HCT116 (cell line): ENCODE measurements at regions not wholly inside any gene's neighbourhood (a gene's known extent, or its start where the extent isn't known, plus 50 kb on each side); places are given as distances from the start of the nearest gene placed in this dataset.

Experiments
- ATAC-seq: fragments of 200-7000 bp; cut with Tn5 transposase; 2 replicates; pipeline ENCODE4 v1.9.1; 2020; ENCODE audit warnings: mild to moderate bottlenecking, moderate library complexity
- BruUV-seq: library from RNA; stranded (reverse); fragments of 400-500 nt; replicated peaks from 2 replicates; lab custom pipeline; 2021; lab: Mats Ljungman, UMichigan
- CTCF ChIA-PET: fragments of 300-600 bp; sonication (Branson Sonifier 250); formaldehyde crosslinking; loops from one replicate; lab custom pipeline; 2021; ENCODE audit warnings: antibody characterized with exemption; lab: Charles Lee
- POLR2A ChIA-PET: fragments of 300-600, 350-600 bp; sonication (Branson Sonifier 250); formaldehyde crosslinking; loops from one replicate; lab custom pipeline; 2021; ENCODE audit warnings: antibody characterized with exemption; lab: Charles Lee
- RAD21 ChIA-PET, 2 experiments: fragments of 300-600 bp; sonication (Branson Sonifier 250); formaldehyde crosslinking; loops; one replicate each; lab custom pipeline; 2023; ENCODE audit warnings: low total read pairs in 2 of 2; ENCODE audit not compliant: uncharacterized antibody in 2 of 2, unreplicated experiment in 2 of 2, low non-redundant PET in 1 of 2; lab: Charles Lee
- DNase-seq: peaks from one replicate; pipeline ENCODE4 v3.0.0-alpha.2; 2010; ENCODE audit warnings: low read depth, low spot score
- H2AFZ ChIP-seq: fragments of 200-600 bp; shearing (Covaris generic), sonication (generic); 2 replicates; pipeline ENCODE4 v1.6.1; 2017; ENCODE audit warnings: low read depth, mixed run types, mixed read lengths, antibody characterized with exemption, low read length; ENCODE audit not compliant: poor library complexity, severe bottlenecking
- H3K27ac ChIP-seq: 2 replicates; pipeline ENCODE4 v1.5.1; 2012; ENCODE audit warnings: low read depth, low read length
- H3K27me3 ChIP-seq: fragments of 200-600 bp; sonication (generic); 2 replicates; pipeline ENCODE4 v1.6.1; 2016; ENCODE audit warnings: mixed run types, low read length, mixed read lengths; ENCODE audit not compliant: insufficient read depth
- H3K36me3 ChIP-seq, 2 experiments: fragments of 200-500 bp in 1 of 2; fragments of 200-600 bp in 1 of 2; sonication (Bioruptor generic) in 1 of 2; sonication (generic) in 1 of 2; 2 replicates each; pipeline versions ENCODE4 v1.5.1 to v1.6.1; 2014 to 2016; ENCODE audit warnings: low read length in 2 of 2, inconsistent platforms in 1 of 2, mixed read lengths in 1 of 2, mixed run types in 1 of 2; ENCODE audit not compliant: insufficient read depth in 2 of 2, control insufficient read depth in 1 of 2
- H3K4me1 ChIP-seq, 2 experiments: fragments of 200-600 bp in 1 of 2; sonication (generic) in 1 of 2; 2 replicates each; pipeline versions ENCODE4 v1.5.1 to v1.6.1; 2012 to 2017; ENCODE audit warnings: low read length in 2 of 2, inconsistent platforms in 1 of 2, mild to moderate bottlenecking in 1 of 2, mixed read lengths in 1 of 2, mixed run types in 1 of 2, moderate library complexity in 1 of 2; ENCODE audit not compliant: insufficient read depth in 2 of 2, control insufficient read depth in 1 of 2
- H3K4me2 ChIP-seq: fragments of 200-600 bp; sonication (generic); 2 replicates; pipeline ENCODE4 v1.6.1; 2017; ENCODE audit warnings: mixed run types, low read length, mixed read lengths
- H3K4me3 ChIP-seq, 2 experiments: fragments of 200-600 bp in 1 of 2; sonication (generic) in 1 of 2; replicated peaks in 1 of 2; 2 replicates each; pipeline ENCODE4 v1.5.1; 2011 to 2016; ENCODE audit warnings: low read length in 2 of 2, control low read depth in 1 of 2, low read depth in 1 of 2, mild to moderate bottlenecking in 1 of 2, mixed read lengths in 1 of 2, mixed run types in 1 of 2
- H3K79me2 ChIP-seq: fragments of 200-600 bp; sonication (generic); 2 replicates; pipeline ENCODE4 v1.6.1; 2017; ENCODE audit warnings: mild to moderate bottlenecking, mixed run types, low read length, moderate library complexity, mixed read lengths; ENCODE audit not compliant: insufficient read depth
- H3K9ac ChIP-seq: fragments of 200-600 bp; sonication (generic); 2 replicates; pipeline ENCODE4 v1.6.1; 2016; ENCODE audit warnings: low read length, mixed read lengths
- H3K9me2 ChIP-seq: fragments of 200-600 bp; sonication (generic), shearing (Covaris generic); 2 replicates; pipeline ENCODE4 v1.6.1; 2017; ENCODE audit warnings: mixed run types, mild to moderate bottlenecking, moderate library complexity; ENCODE audit not compliant: insufficient read depth
- H3K9me3 ChIP-seq, 2 experiments: fragments of 200-500 bp in 1 of 2; fragments of 200-600 bp in 1 of 2; sonication (Bioruptor generic) in 1 of 2; sonication (generic) in 1 of 2; 2 replicates each; pipeline ENCODE4 v1.6.1; 2014 to 2017; ENCODE audit warnings: low read length in 2 of 2, mixed read lengths in 2 of 2, inconsistent platforms in 1 of 2, low read depth in 1 of 2, mild to moderate bottlenecking in 1 of 2, mixed run types in 1 of 2, moderate library complexity in 1 of 2; ENCODE audit not compliant: control insufficient read depth in 1 of 2, insufficient read depth in 1 of 2
- H4K20me1 ChIP-seq: fragments of 200-600 bp; sonication (generic), shearing (Covaris generic); 2 replicates; pipeline ENCODE4 v1.6.1; 2017; ENCODE audit warnings: mixed run types, mild to moderate bottlenecking, moderate library complexity; ENCODE audit not compliant: insufficient read depth
- EGR1 ChIP-seq: IDR thresholded peaks from 2 replicates; pipeline ENCODE4 v1.6.1; 2012; ENCODE audit warnings: low read depth
- EZH2 ChIP-seq: fragments of 200-600 bp; sonication (generic); IDR thresholded peaks from 2 replicates; pipeline ENCODE4 v1.6.1; 2017; ENCODE audit warnings: antibody characterized with exemption, mixed run types
- EZH2phosphoT487 ChIP-seq: fragments of 200-600 bp; IDR thresholded peaks from 2 replicates; pipeline ENCODE4 v1.6.1; 2018; ENCODE audit warnings: antibody characterized with exemption, borderline replicate concordance
- JUND ChIP-seq: IDR thresholded peaks from 2 replicates; pipeline ENCODE4 v1.6.1; 2012
- POLR2A ChIP-seq: IDR thresholded peaks from 2 replicates; pipeline ENCODE4 v1.7.0; 2011; ENCODE audit warnings: borderline replicate concordance; ENCODE audit not compliant: insufficient read depth, insufficient read length; ENCODE audit errors: extremely low read depth
- RAD21 ChIP-seq: IDR thresholded peaks from 2 replicates; pipeline ENCODE4 v1.6.1; 2012; ENCODE audit warnings: low read depth, mild to moderate bottlenecking
- SIN3A ChIP-seq: IDR thresholded peaks from 2 replicates; pipeline ENCODE4 v1.6.1; 2012; ENCODE audit warnings: low read depth
- SRF ChIP-seq: IDR thresholded peaks from 2 replicates; pipeline ENCODE4 v1.6.1; 2012; ENCODE audit warnings: low read depth
- ZFX ChIP-seq: fragments of 450-650 bp; IDR thresholded peaks from 2 replicates; pipeline ENCODE4 v1.6.1; 2017
- ZNF274 ChIP-seq: fragments of 200-500 bp; sonication (Bioruptor generic); IDR thresholded peaks from 2 replicates; pipeline ENCODE4 v1.6.1; 2014; ENCODE audit warnings: mild to moderate bottlenecking, low read depth, low read length, inconsistent platforms
- intact Hi-C: fragments of 100-400 bp; cut with micrococcal nuclease; formaldehyde crosslinking; loops from 2 replicates; pipeline ENCODE4 v1.10.0; 2022
- TF ChIP-seq, protein P1 (sequence below): IDR thresholded peaks from 2 replicates; pipeline ENCODE4 v1.6.1; 2012
- TF ChIP-seq, protein P2 (sequence below): IDR thresholded peaks from 2 replicates; pipeline ENCODE4 v1.6.1; 2012; ENCODE audit warnings: low read depth
- TF ChIP-seq, protein P3 (sequence below): IDR thresholded peaks from 2 replicates; pipeline ENCODE4 v1.6.1; 2011; ENCODE audit warnings: mild to moderate bottlenecking, low read length, moderate library complexity; ENCODE audit not compliant: insufficient replicate concordance; ENCODE audit errors: extremely low read depth

DNA sequence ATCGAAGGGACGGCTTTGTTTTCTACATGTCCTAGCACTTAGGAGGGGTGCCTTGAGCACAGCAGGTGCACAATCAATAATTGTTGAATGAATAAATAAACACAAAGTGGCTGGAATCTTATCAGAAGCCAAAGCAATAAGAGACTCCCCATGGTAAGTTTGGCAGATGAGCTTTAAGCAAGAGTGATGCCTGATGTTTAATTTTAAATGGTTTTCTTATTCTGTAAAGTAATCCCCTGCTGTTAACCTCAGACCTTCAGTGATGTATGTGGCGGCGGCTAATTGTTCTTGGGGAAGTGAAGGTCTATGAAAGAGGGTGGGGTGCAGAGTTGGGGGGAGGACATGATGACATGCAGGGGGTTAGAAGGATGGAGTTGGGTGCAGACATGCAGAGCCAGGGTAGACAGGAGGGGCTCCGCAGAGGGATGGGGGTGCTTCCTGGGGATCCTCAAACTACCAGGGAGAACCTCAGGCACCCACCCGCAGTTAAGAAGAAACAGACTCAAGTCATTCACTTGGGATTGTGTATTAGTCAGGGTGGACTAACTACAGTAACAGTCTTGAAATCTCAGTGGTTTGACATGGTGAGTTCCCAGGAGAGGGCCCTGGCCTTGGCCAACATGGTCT, 65.7 kb upstream of the SHB start:
- no peaks in the 10 kb centered on the region for H3K36me3 ChIP-seq
- no peak overlapping the region for H2AFZ ChIP-seq
- no peaks in the 10 kb centered on the region for H3K79me2 ChIP-seq
- BruUV-seq: no TSS peak
- peaks cover 13% of the 10 kb centered on the region; the same call in 1 of the 2 replicates for H3K27me3 ChIP-seq
- TF ChIP-seq ZNF274 (no peak), SIN3A (no peak), JUND (no peak), EZH2 (no peak), RAD21 (no peak), SRF (no peak), EGR1 (no peak), POLR2A (no peak), EZH2phosphoT487 (no peak), ZFX (no peak)
- TF ChIP-seq, protein P1, sequence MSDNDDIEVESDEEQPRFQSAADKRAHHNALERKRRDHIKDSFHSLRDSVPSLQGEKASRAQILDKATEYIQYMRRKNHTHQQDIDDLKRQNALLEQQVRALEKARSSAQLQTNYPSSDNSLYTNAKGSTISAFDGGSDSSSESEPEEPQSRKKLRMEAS: no peak
- TF ChIP-seq, protein P2, sequence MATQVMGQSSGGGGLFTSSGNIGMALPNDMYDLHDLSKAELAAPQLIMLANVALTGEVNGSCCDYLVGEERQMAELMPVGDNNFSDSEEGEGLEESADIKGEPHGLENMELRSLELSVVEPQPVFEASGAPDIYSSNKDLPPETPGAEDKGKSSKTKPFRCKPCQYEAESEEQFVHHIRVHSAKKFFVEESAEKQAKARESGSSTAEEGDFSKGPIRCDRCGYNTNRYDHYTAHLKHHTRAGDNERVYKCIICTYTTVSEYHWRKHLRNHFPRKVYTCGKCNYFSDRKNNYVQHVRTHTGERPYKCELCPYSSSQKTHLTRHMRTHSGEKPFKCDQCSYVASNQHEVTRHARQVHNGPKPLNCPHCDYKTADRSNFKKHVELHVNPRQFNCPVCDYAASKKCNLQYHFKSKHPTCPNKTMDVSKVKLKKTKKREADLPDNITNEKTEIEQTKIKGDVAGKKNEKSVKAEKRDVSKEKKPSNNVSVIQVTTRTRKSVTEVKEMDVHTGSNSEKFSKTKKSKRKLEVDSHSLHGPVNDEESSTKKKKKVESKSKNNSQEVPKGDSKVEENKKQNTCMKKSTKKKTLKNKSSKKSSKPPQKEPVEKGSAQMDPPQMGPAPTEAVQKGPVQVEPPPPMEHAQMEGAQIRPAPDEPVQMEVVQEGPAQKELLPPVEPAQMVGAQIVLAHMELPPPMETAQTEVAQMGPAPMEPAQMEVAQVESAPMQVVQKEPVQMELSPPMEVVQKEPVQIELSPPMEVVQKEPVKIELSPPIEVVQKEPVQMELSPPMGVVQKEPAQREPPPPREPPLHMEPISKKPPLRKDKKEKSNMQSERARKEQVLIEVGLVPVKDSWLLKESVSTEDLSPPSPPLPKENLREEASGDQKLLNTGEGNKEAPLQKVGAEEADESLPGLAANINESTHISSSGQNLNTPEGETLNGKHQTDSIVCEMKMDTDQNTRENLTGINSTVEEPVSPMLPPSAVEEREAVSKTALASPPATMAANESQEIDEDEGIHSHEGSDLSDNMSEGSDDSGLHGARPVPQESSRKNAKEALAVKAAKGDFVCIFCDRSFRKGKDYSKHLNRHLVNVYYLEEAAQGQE: no peak
- TF ChIP-seq, protein P3, sequence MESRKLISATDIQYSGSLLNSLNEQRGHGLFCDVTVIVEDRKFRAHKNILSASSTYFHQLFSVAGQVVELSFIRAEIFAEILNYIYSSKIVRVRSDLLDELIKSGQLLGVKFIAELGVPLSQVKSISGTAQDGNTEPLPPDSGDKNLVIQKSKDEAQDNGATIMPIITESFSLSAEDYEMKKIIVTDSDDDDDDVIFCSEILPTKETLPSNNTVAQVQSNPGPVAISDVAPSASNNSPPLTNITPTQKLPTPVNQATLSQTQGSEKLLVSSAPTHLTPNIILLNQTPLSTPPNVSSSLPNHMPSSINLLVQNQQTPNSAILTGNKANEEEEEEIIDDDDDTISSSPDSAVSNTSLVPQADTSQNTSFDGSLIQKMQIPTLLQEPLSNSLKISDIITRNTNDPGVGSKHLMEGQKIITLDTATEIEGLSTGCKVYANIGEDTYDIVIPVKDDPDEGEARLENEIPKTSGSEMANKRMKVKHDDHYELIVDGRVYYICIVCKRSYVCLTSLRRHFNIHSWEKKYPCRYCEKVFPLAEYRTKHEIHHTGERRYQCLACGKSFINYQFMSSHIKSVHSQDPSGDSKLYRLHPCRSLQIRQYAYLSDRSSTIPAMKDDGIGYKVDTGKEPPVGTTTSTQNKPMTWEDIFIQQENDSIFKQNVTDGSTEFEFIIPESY: no peak
- TF ChIP-seq, all 23 proteins: peak for 0
- Histone ChIP-seq H3K9me2 (no peaks in the 10 kb centered on the region), H3K9me3 (no peaks in the 10 kb centered on the region), H3K4me2 (no peak overlapping the region), H3K27ac (no peak overlapping the region), H4K20me1 (no peaks in the 10 kb centered on the region), H3K4me3 (no peak overlapping the region), H3K4me1 (no peaks in the 10 kb centered on the region), H3K9ac (no peak overlapping the region)
- intact Hi-C loops: no loop called here
- no peak for DNase-seq
- POLR2A ChIA-PET: no interaction called here
- CTCF ChIA-PET: no interaction called here
- ATAC-seq: no peak
- RAD21 ChIA-PET: no interaction called here
